B cell (primary cell): ENCODE measurements at regions not wholly inside any gene's neighbourhood (a gene's known extent, or its start where the extent isn't known, plus 50 kb on each side); places are given as distances from the start of the nearest gene placed in this dataset.

Experiments used
- ATAC-seq: fragments of 200-7000 bp; cut with Tn5 transposase; one replicate; pipeline ENCODE4 v1.10.0; 2021; ENCODE audit warnings: low read depth, mild to moderate bottlenecking, moderate number of reproducible peaks, moderate library complexity
- CTCF ChIA-PET: fragments of 350-600 bp; sonication (Branson Sonifier 250); formaldehyde crosslinking; loops from one replicate; lab custom pipeline; 2021; ENCODE audit warnings: antibody characterized with exemption, inconsistent platforms; lab: Charles Lee
- POLR2A ChIA-PET: fragments of 350-600 bp; sonication (Branson Sonifier 250); formaldehyde crosslinking; loops from one replicate; lab custom pipeline; 2021; ENCODE audit warnings: antibody characterized with exemption; lab: Charles Lee
- DNase-seq: peaks from one replicate; pipeline ENCODE4 v3.0.0; 2013
- H2AFZ ChIP-seq: 2 replicates; pipeline ENCODE4 v1.6.1; 2012; ENCODE audit warnings: mild to moderate bottlenecking, low read depth, low read length; ENCODE audit not compliant: insufficient read depth, poor library complexity, severe bottlenecking
- H3K27ac ChIP-seq, 2 donors: 1 replicate in 1 of 2; 2 replicates in 1 of 2; pipeline ENCODE4 v1.5.1; 2012 to 2013; ENCODE audit warnings: low read length in 2 of 2, mild to moderate bottlenecking in 2 of 2, moderate library complexity in 1 of 2
- H3K27me3 ChIP-seq, 4 experiments: fragments of 200-600 bp in 1 of 4; sonication (generic) in 1 of 4; replicated peaks in 1 of 4; 1 replicate in 2 of 4; 2 replicates in 2 of 4; pipeline versions ENCODE4 v1.6.1 to v1.7.0; 2013 to 2016; ENCODE audit warnings: low read length in 3 of 4, mild to moderate bottlenecking in 2 of 4, mixed read lengths in 1 of 4, moderate library complexity in 1 of 4; ENCODE audit not compliant: insufficient read depth in 4 of 4, control insufficient read depth in 3 of 4; ENCODE audit errors: control extremely low read depth in 1 of 4
- H3K36me3 ChIP-seq, 2 experiments: replicated peaks in 1 of 2; 1 replicate in 1 of 2; 2 replicates in 1 of 2; pipeline versions ENCODE4 v1.6.1 to v1.7.1; 2013; ENCODE audit warnings: low read length in 1 of 2; ENCODE audit not compliant: insufficient read depth in 2 of 2, control insufficient read depth in 1 of 2; ENCODE audit errors: control extremely low read depth in 1 of 2, extremely low read depth in 1 of 2
- H3K4me1 ChIP-seq, 2 donors: fragments of 200-600 bp in 1 of 2; sonication (generic) in 1 of 2; 1 replicate in 1 of 2; 2 replicates in 1 of 2; pipeline versions ENCODE4 v1.5.1 to v1.6.1; 2013 to 2017; ENCODE audit warnings: low read length in 2 of 2; ENCODE audit not compliant: control insufficient read depth in 2 of 2, insufficient read depth in 2 of 2
- H3K4me2 ChIP-seq: replicated peaks from 2 replicates; pipeline ENCODE3; 2012; ENCODE audit warnings: mild to moderate bottlenecking, low read depth, low read length; ENCODE audit not compliant: poor library complexity, severe bottlenecking
- H3K4me3 ChIP-seq, 5 experiments: fragments of 200-600 bp in 1 of 5; sonication (generic) in 1 of 5; 1 replicate in 3 of 5; 2 replicates in 2 of 5; pipeline versions ENCODE4 v1.5.1 to v1.7.0; 2011 to 2016; ENCODE audit warnings: low read length in 4 of 5, mild to moderate bottlenecking in 4 of 5, low read depth in 2 of 5, control low read depth in 1 of 5, moderate library complexity in 1 of 5; ENCODE audit not compliant: insufficient read depth in 1 of 5; ENCODE audit errors: control extremely low read depth in 1 of 5, extremely low read depth in 1 of 5
- H3K79me2 ChIP-seq: fragments of 200-600 bp; sonication (generic); one replicate; pipeline ENCODE4 v1.6.0; 2016; ENCODE audit warnings: low read length; ENCODE audit not compliant: control insufficient read depth, insufficient read depth
- H3K9ac ChIP-seq: fragments of 200-600 bp; sonication (generic); 2 replicates; pipeline ENCODE4 v1.6.1; 2017; ENCODE audit warnings: mild to moderate bottlenecking, low read length, moderate library complexity
- H3K9me3 ChIP-seq, 3 donors: one replicate each; pipeline versions ENCODE4 v1.6.1 to v1.7.1; 2013; ENCODE audit warnings: low read length in 2 of 3; ENCODE audit not compliant: control insufficient read depth in 2 of 3, insufficient read depth in 1 of 3; ENCODE audit errors: control extremely low read depth in 1 of 3
- H4K20me1 ChIP-seq: 2 replicates; pipeline ENCODE4 v1.6.0; 2012; ENCODE audit warnings: mild to moderate bottlenecking, low read length; ENCODE audit not compliant: insufficient read depth, control insufficient read depth, poor library complexity, severe bottlenecking
- H3K27ac Mint-ChIP-seq: one replicate; pipeline ENCODE4 v1.8.0; 2021; ENCODE audit warnings: mixed read lengths
- H3K27me3 Mint-ChIP-seq: one replicate; pipeline ENCODE4 v1.8.0; 2021; ENCODE audit warnings: mixed read lengths
- H3K4me1 Mint-ChIP-seq: one replicate; pipeline ENCODE4 v1.8.0; 2021; ENCODE audit warnings: mixed read lengths
- H3K4me3 Mint-ChIP-seq: one replicate; pipeline ENCODE4 v1.8.0; 2021; ENCODE audit warnings: mixed read lengths
- H3K9me3 Mint-ChIP-seq: one replicate; pipeline ENCODE4 v1.8.0; 2022; ENCODE audit warnings: mixed read lengths; ENCODE audit not compliant: insufficient read depth
- CTCF ChIP-seq: fragments of 200-600 bp; IDR thresholded peaks from one replicate; pipeline ENCODE4 v1.8.0; 2022; ENCODE audit warnings: antibody characterized with exemption, mild to moderate bottlenecking
- EZH2 ChIP-seq: IDR thresholded peaks from 2 replicates; pipeline ENCODE4 v1.6.1; 2012; ENCODE audit warnings: borderline replicate concordance, low read depth, mild to moderate bottlenecking, moderate library complexity, low read length; ENCODE audit not compliant: insufficient read depth, poor library complexity, severe bottlenecking
- WGBS: methylation state at CpG from one replicate; pipeline ENCODE4 v1.1.5; 2013; ENCODE audit warnings: missing lambda C conversion rate; ENCODE audit not compliant: insufficient coverage; 5-methylcytosine and 5-hydroxymethylcytosine counted together
- intact Hi-C: fragments of 100-400 bp; cut with micrococcal nuclease; formaldehyde crosslinking; loops from one replicate; pipeline ENCODE4 v1.10.0; 2022

- ATAC-seq (no peak), DNase-seq (no peak)
- 71% methylated on average over 5 of the region's 5 CpGs for WGBS
- TF ChIP-seq EZH2 (no peak), CTCF (no peak)
- no peaks in the 10 kb centered on the region for H3K4me1 ChIP-seq
- Mint-ChIP-seq H3K27ac (no peak overlapping the region), H3K4me3 (no peak overlapping the region), H3K4me1 (no peaks in the 10 kb centered on the region), H3K9me3 (no peaks in the 10 kb centered on the region), H3K27me3 (no peaks in the 10 kb centered on the region)
- ChIA-PET CTCF (no interaction called here), POLR2A (no interaction called here)
- H3K27ac ChIP-seq: no peak overlapping the region
- no peaks in the 10 kb centered on the region for H3K9me3 ChIP-seq
- no peak overlapping the region for H2AFZ ChIP-seq
- no peak overlapping the region for H3K4me2 ChIP-seq
- no peaks in the 10 kb centered on the region for H4K20me1 ChIP-seq
- no peak overlapping the region for H3K9ac ChIP-seq
- no peaks in the 10 kb centered on the region for H3K36me3 ChIP-seq
- H3K27me3 ChIP-seq: no peaks in the 10 kb centered on the region
- no peaks in the 10 kb centered on the region for H3K79me2 ChIP-seq
- intact Hi-C loops: no loop called here
- no peak overlapping the region for H3K4me3 ChIP-seq
These were observed 299.2 kb upstream of the POU1F1 start for GRCh38 chr3:87575550-87575949.

GRCh38 chr3:87568331-87568730 lies 291.9 kb upstream of the POU1F1 start:
- H3K79me2 ChIP-seq: no peaks in the 10 kb centered on the region
- no peak overlapping the region for H3K4me3 Mint-ChIP-seq
- TF ChIP-seq EZH2 (no peak), CTCF (no peak)
- H3K9me3 ChIP-seq: peaks cover 0 to 1% (median 0%) of the 10 kb centered on the region in 3 donors
- H3K4me1 Mint-ChIP-seq: no peaks in the 10 kb centered on the region
- DNase-seq: no peak
- POLR2A ChIA-PET: no interaction called here
- no CpG with 5 or more reads among the region's 5 CpGs for WGBS
- H2AFZ ChIP-seq: no peak overlapping the region
- H3K27ac Mint-ChIP-seq: no peak overlapping the region
- no peaks in the 10 kb centered on the region for H3K27me3 ChIP-seq
- ATAC-seq: no peak
- H3K4me3 ChIP-seq: no peak overlapping the region
- no peaks in the 10 kb centered on the region for H3K36me3 ChIP-seq
- no peaks in the 10 kb centered on the region for H3K9me3 Mint-ChIP-seq
- no peak overlapping the region for H3K9ac ChIP-seq
- no peak overlapping the region for H3K4me2 ChIP-seq
- H3K27me3 Mint-ChIP-seq: no peaks in the 10 kb centered on the region
- CTCF ChIA-PET: no interaction called here
- no peaks in the 10 kb centered on the region for H3K4me1 ChIP-seq
- intact Hi-C loops: no loop called here
- H3K27ac ChIP-seq: no peak overlapping the region
- no peaks in the 10 kb centered on the region for H4K20me1 ChIP-seq
